Activated T-cell treated with anti-CD3 and anti-CD28 coated beads for 48 hours (primary cell): ENCODE measurements at regions not wholly inside any gene's neighbourhood (a gene's known extent, or its start where the extent isn't known, plus 50 kb on each side); places are given as distances from the start of the nearest gene placed in this dataset.

Experiments
- DNase-seq: peaks from one replicate; pipeline ENCODE4 v3.0.0-alpha.2; 2020; ENCODE audit warnings: low read depth

DNA sequence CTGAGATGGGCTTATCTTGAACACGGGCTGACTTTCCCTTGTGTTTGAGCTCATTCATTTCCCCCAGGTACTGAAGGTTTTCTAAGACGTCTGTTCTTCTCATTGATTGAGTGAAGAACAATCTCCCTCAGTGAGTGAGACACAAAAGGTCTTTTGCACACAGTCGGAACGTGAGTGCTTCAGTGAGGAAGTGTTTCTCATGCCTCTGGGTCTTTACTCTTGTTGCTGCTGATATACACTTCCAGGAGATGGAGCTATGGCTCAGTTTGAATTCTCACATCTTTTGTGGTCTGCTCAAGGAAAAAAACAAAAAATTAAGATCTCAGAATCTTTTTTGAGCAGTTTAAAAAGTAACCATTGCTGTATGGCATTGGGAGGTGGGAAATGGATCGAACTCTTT lies 981.9 kb upstream of the TENM3 start:
- DNase-seq, result no peak

DNA sequence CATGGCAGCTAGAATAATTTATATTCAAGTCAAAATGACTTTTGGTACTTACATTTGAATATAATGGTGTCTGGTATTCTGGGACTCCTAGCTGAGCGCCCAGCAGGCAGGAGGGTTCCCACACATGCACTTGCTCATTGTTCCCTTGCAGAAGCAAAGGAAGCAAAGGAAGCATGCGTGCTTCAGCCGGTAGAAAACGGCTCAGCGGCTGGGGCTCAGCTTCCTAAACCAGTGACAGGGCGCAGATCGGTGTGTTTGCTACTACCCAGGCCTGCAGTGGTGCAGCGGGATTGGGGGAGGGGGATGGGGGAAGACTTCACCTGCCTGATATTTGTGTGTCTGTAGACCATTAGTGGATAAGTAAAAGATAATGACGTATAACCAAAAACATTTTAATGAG lies 978.3 kb upstream of the TENM3 start:
- no peak for DNase-seq

DNA sequence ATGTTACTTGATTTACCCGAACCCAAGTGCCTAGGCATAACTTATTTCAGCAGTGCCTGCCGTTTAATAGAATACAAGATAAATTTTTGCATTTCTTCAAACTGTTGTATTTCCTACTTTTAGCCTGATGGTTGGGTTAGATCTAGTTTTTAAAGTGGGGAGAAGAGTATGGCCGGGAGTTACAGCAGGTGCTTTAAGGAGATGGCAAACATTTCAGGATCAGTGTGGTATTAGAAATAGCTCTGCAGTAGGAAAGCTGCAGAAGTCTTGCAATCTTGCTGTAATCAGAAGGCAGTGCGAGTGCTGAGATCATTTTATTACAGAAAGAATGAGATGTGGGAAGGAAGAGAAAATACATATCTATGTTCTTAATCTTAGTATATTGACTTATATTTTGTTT lies 977.8 kb upstream of the TENM3 start:
- no peak for DNase-seq

DNA sequence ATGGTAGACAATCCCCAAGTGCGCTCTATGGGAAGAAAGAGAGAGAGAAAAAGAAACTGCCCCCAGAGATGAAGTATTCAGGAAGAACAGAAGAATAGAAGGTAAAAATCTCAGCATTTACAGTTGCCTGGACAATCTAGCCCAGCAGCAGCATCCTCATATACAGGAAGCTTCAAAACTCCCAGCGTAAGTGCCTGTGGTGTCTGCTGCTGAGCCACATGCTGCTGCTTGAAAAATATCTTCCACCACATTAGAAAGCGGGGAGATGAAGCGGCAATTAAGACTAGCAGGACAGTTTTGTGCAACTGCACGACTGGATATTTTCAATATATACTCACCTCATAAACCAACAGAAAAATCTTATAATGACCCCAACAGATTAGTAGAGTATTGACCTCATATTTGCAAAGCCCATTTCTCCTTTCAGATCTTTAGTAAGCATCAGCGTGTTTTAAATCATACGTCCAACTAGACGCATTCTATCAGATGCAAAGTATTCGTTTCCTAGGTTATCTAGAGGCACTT lies 972.0 kb upstream of the TENM3 start:
- DNase-seq, result no peak

DNA sequence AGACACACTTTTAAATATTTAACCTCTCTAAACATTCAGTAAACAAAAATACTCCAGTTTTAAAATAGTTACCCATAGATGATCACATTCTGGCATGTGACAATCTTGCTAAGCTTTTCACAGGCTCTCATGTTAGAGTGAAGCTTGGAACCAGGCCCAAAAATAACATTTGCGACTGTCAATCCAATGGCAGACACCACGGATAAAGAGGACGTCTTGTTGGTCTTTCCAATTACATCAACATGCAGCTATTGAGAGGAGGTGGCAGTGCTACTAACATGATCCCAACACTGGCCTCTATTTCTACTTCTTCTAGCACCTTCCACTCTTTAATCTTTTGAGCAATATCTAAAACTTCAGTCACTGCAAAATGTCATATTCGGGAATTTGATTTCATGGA lies 970.8 kb upstream of the TENM3 start:
- no peak for DNase-seq

DNA sequence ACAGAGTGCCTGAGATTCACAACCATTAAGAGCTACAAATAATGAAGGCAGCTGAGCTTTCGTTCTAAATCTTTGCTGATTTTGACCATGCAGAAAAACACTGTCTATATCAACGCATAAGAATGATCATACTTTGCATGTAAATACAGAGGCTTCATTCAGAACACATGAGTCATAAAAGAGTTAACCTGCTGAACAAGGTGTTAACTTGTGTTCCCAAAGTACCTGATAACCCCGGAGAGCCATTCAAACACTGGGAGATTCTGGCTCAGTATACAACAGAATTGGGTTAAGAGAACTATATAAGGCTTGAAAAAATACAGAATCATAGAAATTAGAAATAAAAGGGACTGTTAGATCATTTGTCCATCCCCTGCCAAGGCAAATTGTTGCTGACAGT lies 964.3 kb upstream of the TENM3 start:
- no peak for DNase-seq

DNA sequence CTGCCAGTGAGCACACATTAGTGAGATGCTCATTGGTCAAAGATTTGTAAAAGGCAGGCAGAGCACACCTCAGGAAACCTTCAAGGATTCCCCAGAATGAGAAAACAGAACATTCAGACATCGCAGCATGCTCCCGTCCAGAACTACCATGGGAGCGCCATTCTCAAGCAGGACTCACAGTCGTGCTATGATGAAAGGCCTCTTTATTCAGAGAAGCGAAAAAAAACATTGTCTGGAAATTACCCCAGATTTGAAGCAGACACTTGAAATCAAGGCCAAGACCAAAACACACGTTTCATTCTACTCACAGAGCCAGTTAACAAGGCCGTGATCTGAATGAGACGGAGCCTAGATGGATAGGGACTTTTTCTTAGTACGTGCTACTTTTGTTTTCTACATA lies 961.8 kb upstream of the TENM3 start:
- no peak for DNase-seq

DNA sequence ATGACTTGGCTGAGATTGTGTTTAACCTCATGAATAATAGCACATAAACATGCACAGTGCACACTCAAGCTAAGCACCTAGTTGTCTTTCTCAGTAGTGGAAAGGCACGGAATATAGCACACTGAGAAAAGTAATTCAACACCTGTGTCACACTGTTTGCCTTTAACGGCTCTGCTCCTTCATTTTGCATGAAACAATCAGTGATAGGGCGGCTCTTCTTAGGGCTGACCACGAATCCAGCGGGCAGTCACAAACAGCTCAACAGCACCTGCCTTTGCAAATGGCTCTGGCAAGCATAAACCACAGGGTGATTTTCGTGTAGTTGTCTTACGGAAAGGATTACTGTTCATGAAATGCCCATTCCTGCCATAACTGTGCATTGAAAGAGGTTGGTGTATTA lies 954.0 kb upstream of the TENM3 start:
- no peak for DNase-seq

DNA sequence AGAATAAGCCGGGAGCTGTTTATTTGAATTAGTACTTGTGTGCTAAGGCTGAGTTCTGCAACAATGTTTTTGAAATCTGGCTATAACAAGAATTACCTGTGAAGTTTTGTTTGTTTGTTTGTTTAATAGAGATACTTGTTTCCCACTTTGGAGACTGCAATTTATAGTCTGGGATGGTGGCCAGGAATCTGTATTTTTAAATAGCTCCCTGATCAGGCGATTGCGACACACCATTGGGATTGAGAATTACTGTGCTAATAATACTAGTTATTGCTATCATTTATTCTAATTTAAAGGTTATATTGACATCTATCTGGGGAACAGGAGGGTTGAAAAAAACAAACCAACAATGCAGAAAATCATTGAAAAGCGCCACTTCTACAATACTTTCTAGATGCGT lies 951.6 kb upstream of the TENM3 start:
- no peak for DNase-seq

DNA sequence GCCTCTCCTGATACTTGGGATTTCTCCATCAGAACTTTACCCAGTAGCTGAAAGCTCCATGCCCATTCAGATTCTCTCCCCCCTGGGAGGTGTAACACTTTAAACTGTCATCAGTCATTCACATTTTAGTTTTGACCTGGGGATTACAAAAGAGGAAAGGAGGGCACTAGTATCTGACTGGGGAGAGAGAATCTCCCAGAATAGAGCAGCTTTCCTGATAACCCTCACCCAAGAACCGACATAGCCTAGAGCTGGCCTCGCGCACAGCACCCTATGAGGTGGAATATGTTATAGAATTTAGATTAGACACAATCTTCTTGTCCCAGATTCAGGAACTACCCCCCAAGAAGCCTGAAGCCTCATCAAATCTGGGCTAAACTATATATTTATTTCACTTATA lies 950.2 kb upstream of the TENM3 start:
- DNase-seq, result no peak

DNA sequence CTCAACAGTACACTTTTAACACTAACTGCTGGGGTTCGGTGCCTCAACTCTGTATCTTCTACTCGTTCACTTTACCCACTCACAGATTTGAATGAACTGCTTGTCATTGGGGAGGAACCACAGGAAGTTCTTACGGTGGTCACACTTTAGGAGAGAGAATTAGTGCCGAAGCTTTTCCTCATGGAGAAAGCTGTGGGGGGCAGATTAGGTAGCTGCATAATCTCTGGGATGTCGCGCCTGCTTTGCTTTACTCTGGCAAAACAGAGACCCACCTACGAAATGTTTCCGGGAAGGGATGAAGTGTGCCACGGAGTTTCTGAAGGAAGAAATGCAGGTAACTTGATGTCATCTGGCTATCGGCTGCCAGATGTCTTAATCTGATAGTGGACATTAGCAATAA lies 949.7 kb upstream of the TENM3 start:
- no peak for DNase-seq

DNA sequence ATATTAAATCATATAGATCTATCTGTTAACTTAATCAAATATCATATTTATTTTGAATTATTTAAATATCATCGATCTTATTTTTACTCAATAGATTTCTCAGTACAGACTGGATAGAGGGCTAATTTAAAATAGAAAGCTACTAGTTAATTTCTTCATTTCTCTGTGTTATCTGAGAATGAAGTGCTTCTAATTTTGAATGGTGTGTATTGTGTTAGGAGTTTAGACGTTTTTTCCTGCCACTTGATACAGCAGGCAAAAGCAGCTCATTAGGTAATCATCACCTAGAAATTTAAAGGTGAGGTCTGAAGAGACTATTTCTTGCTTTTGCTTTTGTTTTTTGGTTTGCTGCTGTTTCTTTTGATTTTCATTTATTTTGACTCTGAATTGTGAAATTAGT lies 948.8 kb upstream of the TENM3 start:
- no peak for DNase-seq

DNA sequence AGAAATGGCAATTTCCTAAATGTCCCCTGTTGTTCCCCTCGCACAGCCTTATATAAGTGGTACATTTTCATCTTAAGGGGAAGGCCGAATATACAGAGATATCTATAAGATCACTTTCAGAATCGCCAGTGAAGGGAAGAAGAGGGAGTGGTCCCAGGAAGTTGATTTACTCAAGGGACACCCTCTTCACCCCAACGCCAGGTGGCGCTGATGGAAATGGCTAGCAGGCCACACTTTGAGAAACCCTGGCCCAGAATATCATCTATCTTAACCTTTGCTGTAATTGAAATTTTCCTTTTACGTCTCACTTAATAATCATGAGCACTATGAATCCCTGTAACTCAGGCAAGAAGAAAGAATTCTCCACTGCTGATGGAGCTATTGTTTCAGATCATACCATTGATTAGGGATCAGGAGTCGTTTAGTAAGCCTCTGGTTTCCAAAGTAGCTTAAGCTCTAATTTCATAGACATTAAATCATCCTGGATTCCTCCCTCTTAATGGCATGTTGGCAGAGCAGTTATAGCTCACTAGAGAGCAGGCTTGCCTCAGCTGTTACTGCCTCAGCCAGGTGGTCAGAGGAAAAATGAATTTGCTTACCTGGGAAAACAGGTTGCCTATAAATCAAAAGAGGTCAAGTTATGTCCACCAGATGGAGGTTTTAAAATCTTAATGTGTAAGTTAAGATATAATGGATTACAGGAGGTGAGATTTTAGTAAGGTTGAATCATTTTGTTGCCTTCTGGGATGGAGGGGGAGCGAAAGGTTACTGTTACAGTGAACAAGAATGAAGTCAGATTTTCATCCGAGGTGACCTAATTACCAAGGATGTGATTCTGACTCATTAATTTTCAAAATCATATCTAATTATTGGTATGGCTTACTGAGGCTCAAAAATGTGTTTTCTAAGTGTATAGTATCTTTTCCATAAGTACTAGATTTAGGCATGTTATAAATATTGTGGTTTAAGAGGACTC lies 941.2 kb upstream of the TENM3 start:
- DNase-seq, result peak; percentile 0

DNA sequence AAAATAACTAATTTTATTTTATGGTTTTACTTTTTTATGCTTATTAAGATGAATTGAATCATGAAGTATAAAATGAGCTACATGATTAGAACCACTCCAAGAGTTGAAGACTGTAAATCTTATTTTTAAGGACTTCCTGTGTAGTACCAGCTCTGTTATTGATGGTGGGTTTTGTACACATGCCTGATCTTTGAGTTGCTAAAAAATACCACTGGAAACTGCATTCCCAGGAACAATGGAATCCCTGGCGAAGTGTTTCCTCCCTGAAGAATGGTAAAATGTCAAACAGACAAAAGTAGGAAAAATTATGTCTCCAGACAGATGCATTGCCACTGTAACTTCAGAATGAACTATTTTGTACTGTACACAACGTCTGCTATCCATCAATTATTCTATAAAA lies 935.4 kb upstream of the TENM3 start:
- no peak for DNase-seq

DNA sequence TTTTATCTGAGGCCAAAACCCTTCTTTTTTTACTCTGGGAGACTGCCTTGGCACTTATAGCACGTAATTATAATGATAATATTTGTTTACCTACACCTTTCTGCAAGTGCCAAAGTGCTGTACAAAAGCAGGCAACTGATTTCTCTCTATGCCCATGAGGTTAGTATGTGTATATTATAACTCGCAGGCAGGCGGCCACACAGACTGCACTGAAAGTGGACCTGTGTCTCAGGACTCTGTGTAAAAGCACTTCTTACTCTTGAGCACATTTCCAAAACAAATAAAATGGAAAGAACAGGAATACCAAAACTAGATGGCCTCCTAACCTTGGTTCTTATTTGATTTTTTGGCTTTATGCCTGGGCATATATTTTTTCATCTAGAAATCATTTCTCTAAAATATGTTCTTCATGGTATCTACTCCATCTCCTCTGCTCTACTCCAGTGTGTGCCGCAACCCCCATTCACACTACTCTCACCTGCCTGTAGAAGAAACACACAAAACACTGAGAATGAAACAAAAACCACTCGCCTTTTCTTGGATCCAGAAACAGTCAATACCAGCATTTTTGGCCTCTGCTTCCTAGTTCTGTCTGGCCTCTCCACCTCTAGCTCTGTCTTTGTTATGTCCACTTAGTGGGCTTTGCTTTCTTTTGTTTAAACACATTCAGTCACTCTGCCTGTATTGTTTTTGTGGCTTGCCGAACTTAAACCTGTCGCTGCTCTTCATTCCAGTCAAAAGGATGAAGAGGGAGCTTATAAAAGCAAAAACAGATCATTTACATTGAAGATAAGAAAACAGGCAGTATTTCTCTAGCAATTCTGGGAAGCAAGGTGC lies 934.5 kb upstream of the TENM3 start:
- DNase-seq, result no peak

DNA sequence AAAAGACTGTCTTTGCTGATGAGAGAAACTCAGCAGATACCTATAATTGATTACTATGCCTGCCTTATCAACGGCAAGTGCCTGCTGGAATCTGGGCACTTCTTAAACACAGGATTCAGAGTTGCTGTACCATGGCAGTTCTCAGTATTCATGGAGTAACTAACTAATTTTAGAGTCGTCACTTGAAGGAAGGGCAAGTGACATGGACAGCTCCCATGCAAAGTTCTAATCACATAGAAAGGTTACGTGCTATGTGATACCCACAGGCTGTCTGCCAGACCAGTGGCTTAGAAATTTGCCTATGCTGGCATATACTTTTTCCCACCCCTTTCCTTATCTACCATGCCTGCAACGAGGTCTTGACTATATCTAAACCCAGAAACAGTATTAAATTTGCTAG lies 931.1 kb upstream of the TENM3 start:
- DNase-seq, result no peak

DNA sequence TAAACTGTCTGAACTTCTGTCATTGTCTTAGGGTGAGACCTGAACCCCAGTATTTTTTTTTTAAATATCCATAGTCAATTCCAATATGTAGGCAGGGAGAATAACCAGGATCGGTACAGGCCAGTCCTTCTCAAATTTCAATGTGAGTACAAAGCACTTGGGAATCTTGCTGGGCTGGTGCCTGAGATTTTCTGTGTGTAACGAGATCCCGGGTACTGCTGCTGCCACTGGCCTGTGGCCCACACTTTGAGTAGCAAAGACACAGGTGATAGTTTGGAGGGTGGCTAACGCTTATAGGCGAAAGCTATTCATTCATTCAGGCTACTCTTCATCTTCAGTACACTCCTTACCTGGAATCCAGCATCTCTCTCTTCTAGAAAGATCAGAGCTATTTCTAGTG lies 923.6 kb upstream of the TENM3 start:
- DNase-seq, result no peak

DNA sequence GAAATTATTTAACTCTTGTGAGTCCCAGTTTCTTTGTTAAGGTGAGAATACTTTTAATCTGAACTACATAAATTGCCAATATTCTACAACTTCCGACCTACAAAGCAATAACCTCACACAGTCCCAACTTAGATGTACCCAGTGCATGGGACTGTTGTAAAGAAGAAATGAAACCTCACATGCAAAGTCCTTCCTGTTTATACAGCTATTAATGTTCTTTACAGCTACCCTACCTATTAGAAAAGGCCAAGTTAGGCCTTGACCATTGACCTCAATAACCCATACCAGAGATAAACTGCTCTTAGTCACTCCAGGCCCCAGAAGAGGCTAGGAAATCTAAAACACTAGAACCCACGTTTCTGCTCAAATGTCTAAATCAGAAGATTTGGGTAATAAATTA lies 920.1 kb upstream of the TENM3 start:
- no peak for DNase-seq

DNA sequence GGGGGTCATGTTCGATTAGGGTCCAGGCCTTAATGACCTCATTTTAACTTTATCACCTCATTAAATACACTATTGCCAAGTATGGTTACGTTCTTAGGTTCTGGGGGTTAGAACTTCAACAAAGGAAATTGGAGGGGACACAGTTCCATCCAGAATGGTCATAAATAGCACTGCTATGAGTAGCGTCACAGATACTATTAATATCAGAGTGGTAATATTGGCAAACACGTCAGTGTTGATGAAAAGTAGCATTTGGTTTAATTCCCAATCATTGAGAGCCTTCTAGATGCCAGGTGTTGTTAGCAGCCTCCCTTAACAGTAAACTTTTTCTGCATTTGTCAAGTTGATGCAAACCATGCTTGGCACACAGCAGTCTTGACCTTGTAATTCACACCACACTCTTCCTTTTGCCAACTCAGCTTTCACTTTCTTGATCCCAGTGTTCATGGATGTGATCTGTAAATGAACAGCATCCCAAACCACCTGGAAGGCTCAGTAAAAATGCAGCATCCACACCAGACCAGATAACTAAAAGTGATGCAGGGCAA lies 912.5 kb upstream of the TENM3 start:
- DNase-seq, result no peak

DNA sequence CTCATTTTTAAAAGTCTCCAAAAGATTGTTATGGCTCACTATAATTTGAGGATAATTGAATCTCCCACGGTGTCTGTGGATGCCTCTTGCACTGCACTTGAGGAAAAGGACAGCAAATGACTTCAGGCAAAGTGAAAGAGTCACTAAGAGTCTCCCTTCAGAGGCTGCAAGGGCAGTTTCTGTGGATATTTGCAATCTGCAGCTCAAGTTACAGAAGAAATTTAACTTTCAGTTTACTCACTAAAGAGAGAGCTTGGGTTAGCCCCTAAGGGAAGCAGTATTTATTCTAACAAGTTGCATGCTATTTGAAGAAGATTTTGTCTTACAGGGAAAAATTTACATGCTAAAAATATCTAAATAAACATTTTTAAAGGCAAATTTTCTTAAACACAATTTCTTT lies 912.0 kb upstream of the TENM3 start:
- DNase-seq, result no peak

DNA sequence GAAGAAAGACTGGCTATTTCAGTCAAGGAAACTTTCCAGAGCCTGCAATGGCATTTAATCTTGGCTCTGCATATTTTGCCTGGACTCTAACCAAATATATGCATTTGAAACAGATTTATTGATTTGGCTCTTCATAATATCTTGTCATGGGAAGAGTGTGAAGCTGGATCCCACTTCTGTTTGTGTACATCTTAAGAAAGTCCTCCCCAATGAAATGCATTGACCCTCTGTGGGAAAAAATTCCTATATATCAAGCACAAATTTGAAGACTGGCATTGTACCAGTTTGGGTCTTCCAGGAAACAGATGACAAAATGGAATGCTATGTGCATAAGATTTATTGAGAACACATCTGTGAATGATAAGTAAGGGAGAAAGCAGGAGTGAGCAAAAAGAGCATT lies 897.3 kb upstream of the TENM3 start:
- DNase-seq, result no peak

DNA sequence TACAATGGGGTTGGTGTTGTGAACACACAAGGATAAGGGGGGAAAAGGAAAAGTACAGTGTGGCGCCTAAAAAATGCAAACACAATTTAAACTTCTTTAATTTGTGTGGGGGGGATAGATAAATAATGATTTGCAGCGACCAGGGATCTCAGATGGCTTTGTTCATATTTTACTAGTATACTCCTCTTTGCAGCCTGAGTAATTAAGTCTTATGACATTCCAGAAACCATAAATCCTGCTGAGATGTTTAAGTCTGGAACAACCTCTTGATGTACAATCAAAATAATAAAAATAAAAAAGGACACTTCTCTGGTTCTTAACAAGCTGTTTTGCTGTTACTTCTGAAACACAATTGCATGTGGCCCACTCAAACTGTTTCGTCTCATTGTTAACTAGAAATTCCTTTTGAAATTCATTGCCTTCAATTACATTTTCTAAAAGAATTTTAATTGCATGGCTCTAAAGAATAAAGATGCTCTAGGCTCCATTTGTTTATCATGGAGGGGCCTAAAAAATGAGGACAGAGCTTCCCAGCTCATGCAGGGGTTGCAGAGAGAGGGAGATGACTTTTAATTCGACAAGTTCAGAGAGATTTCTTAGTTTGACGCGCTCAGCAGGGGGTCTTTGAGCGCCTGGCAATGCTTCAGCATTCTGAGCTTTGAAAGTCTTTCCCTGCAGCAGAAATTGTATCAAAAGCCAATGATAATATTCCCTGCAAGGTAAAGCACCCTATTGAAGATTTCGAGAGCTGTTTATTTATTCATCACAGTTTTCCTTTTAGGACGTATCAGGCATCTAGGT lies 892.4 kb upstream of the TENM3 start:
- DNase-seq, result no peak
